Hepatocyte (in vitro differentiated cells): ENCODE measurements at regions not wholly inside any gene's neighbourhood (a gene's known extent, or its start where the extent isn't known, plus 50 kb on each side); places are given as distances from the start of the nearest gene placed in this dataset.

Experiments
- DNase-seq: peaks from one replicate; pipeline ENCODE4 v3.0.0-alpha.2; 2016; ENCODE audit warnings: low spot score
- H2AFZ ChIP-seq: fragments of 200-600 bp; sonication (generic); 2 replicates; pipeline ENCODE4 v1.6.0; 2016; ENCODE audit warnings: antibody characterized with exemption, mild to moderate bottlenecking
- H3K27ac ChIP-seq: fragments of 200-600 bp; sonication (generic); 2 replicates; pipeline ENCODE4 v1.5.1; 2016; ENCODE audit warnings: mild to moderate bottlenecking
- H3K27me3 ChIP-seq: fragments of 200-600 bp; sonication (generic); 2 replicates; pipeline ENCODE4 v1.6.1; 2016
- H3K36me3 ChIP-seq: fragments of 200-600 bp; sonication (generic); replicated peaks from 2 replicates; pipeline ENCODE4 v1.5.1; 2016; ENCODE audit warnings: low read depth; ENCODE audit not compliant: insufficient read depth
- H3K4me1 ChIP-seq: fragments of 200-600 bp; sonication (generic); 2 replicates; pipeline ENCODE4 v1.5.1; 2016; ENCODE audit warnings: mild to moderate bottlenecking, moderate library complexity; ENCODE audit not compliant: insufficient read depth
- H3K4me2 ChIP-seq: fragments of 200-600 bp; sonication (generic); 2 replicates; pipeline ENCODE4 v1.6.0; 2016
- H3K4me3 ChIP-seq: fragments of 200-600 bp; sonication (generic); 2 replicates; pipeline ENCODE4 v1.5.1; 2016; ENCODE audit warnings: mild to moderate bottlenecking
- H3K79me2 ChIP-seq: fragments of 200-600 bp; sonication (generic); 2 replicates; pipeline ENCODE4 v1.6.0; 2017; ENCODE audit warnings: mild to moderate bottlenecking
- H3K9me2 ChIP-seq: fragments of 200-600 bp; sonication (generic); replicated peaks from 2 replicates; pipeline ENCODE4 v1.6.0; 2017; ENCODE audit warnings: mild to moderate bottlenecking; ENCODE audit not compliant: insufficient read depth
- H3K9me3 ChIP-seq: fragments of 200-600 bp; sonication (generic); 2 replicates; pipeline ENCODE4 v1.5.1; 2016; ENCODE audit warnings: low read depth, mild to moderate bottlenecking
- H4K20me1 ChIP-seq: fragments of 200-600 bp; sonication (generic); 2 replicates; pipeline ENCODE4 v1.6.0; 2016; ENCODE audit warnings: mild to moderate bottlenecking; ENCODE audit not compliant: insufficient read depth, poor library complexity, severe bottlenecking
- CTCF ChIP-seq: fragments of 200-600 bp; sonication (generic); IDR thresholded peaks from 2 replicates; pipeline ENCODE4 v1.5.1; 2016; ENCODE audit warnings: antibody characterized with exemption, mild to moderate bottlenecking; ENCODE audit not compliant: poor library complexity
- EZH2 ChIP-seq: fragments of 200-600 bp; sonication (generic); IDR thresholded peaks from 2 replicates; pipeline ENCODE4 v1.6.1; 2016; ENCODE audit warnings: antibody characterized with exemption, mild to moderate bottlenecking, borderline replicate concordance
- EZH2phosphoT487 ChIP-seq: fragments of 200-600 bp; sonication (generic); IDR thresholded peaks from one replicate; pipeline ENCODE4 v1.6.1; 2018; ENCODE audit warnings: antibody characterized with exemption, mild to moderate bottlenecking, low read depth, moderate library complexity; ENCODE audit not compliant: unreplicated experiment, severe bottlenecking
- WGBS: methylation state at CpG from one replicate; pipeline ENCODE4 v1.1.6; 2016; ENCODE audit warnings: low lambda C conversion rate; ENCODE audit errors: missing lambda C conversion rate; 5-methylcytosine and 5-hydroxymethylcytosine counted together

- TF ChIP-seq EZH2 (no peak), EZH2phosphoT487 (no peak), CTCF (no peak)
- Histone ChIP-seq H3K27ac (no peak overlapping the region), H3K27me3 (no peaks in the 10 kb centered on the region), H3K4me1 (no peaks in the 10 kb centered on the region), H3K36me3 (no peaks in the 10 kb centered on the region), H3K9me3 (no peaks in the 10 kb centered on the region), H3K9me2 (no peaks in the 10 kb centered on the region), H2AFZ (no peak overlapping the region), H3K79me2 (no peaks in the 10 kb centered on the region), H3K4me2 (no peak overlapping the region), H3K4me3 (no peak overlapping the region), H4K20me1 (no peaks in the 10 kb centered on the region)
- WGBS = 84% methylated on average over 4 of the region's 4 CpGs
- DNase-seq = no peak
Measured at GRCh38 chr6:97885828-97886227, 602.8 kb upstream of the MMS22L start.

- TF ChIP-seq EZH2phosphoT487 (no peak), CTCF (no peak), EZH2 (no peak)
- H3K36me3 ChIP-seq = no peaks in the 10 kb centered on the region
- no peak overlapping the region for H3K27ac ChIP-seq
- H4K20me1 ChIP-seq = no peaks in the 10 kb centered on the region
- H3K79me2 ChIP-seq = no peaks in the 10 kb centered on the region
- H3K4me3 ChIP-seq = no peak overlapping the region
- H3K9me2 ChIP-seq = no peaks in the 10 kb centered on the region
- no peaks in the 10 kb centered on the region for H3K9me3 ChIP-seq
- 85% methylated on average over 1 of the region's 1 CpG for WGBS
- no peak overlapping the region for H3K4me2 ChIP-seq
- H3K4me1 ChIP-seq = no peaks in the 10 kb centered on the region
- no peak for DNase-seq
- no peaks in the 10 kb centered on the region for H3K27me3 ChIP-seq
- H2AFZ ChIP-seq = no peak overlapping the region
Measured at GRCh38 chr6:97901531-97901930, 618.5 kb upstream of the MMS22L start.

- DNase-seq = no peak
- Histone ChIP-seq H3K4me1 (no peaks in the 10 kb centered on the region), H4K20me1 (no peaks in the 10 kb centered on the region), H3K27me3 (no peaks in the 10 kb centered on the region), H3K79me2 (no peaks in the 10 kb centered on the region), H3K4me2 (no peak overlapping the region), H3K27ac (no peak overlapping the region), H3K4me3 (no peak overlapping the region), H2AFZ (no peak overlapping the region), H3K9me2 (no peaks in the 10 kb centered on the region), H3K9me3 (no peaks in the 10 kb centered on the region), H3K36me3 (no peaks in the 10 kb centered on the region)
- TF ChIP-seq CTCF (no peak), EZH2 (no peak), EZH2phosphoT487 (no peak)
- 82% methylated on average over 5 of the region's 5 CpGs for WGBS
Measured at GRCh38 chr6:97909380-97909779, 626.4 kb upstream of the MMS22L start.

GRCh38 chr6:97913721-97914120 is 630.7 kb upstream of the MMS22L start:
- H4K20me1 ChIP-seq = no peaks in the 10 kb centered on the region
- no peak for DNase-seq
- no peak overlapping the region for H3K4me2 ChIP-seq
- no peaks in the 10 kb centered on the region for H3K9me2 ChIP-seq
- H3K4me3 ChIP-seq = no peak overlapping the region
- H3K4me1 ChIP-seq = no peaks in the 10 kb centered on the region
- no peaks in the 10 kb centered on the region for H3K79me2 ChIP-seq
- WGBS = 97% methylated on average over 1 of the region's 1 CpG
- TF ChIP-seq EZH2phosphoT487 = no peak
- no peak for TF ChIP-seq CTCF
- no peak for TF ChIP-seq EZH2
- H3K36me3 ChIP-seq = no peaks in the 10 kb centered on the region
- no peaks in the 10 kb centered on the region for H3K9me3 ChIP-seq
- H3K27ac ChIP-seq = no peak overlapping the region
- no peaks in the 10 kb centered on the region for H3K27me3 ChIP-seq
- H2AFZ ChIP-seq = no peak overlapping the region
